Keratinocyte (primary cell): ENCODE measurements at regions not wholly inside any gene's neighbourhood (a gene's known extent, or its start where the extent isn't known, plus 50 kb on each side); places are given as distances from the start of the nearest gene placed in this dataset.

Source experiments
- CTCF ChIP-seq, 3 experiments: IDR thresholded peaks in 1 of 3; conservative IDR thresholded peaks in 1 of 3; optimal IDR thresholded peaks in 1 of 3; 2 replicates in 2 of 3; 3 replicates in 1 of 3; pipeline versions ENCODE3 to v1.5.1; 2011; ENCODE audit warnings: low read length in 3 of 3, mild to moderate bottlenecking in 3 of 3, moderate library complexity in 2 of 3, control low read depth in 1 of 3, inconsistent platforms in 1 of 3; ENCODE audit not compliant: insufficient read depth in 2 of 3; ENCODE audit errors: extremely low read depth in 1 of 3
- EZH2 ChIP-seq: IDR thresholded peaks from one replicate; pipeline ENCODE4 v1.6.1; 2012; ENCODE audit warnings: inconsistent platforms, mild to moderate bottlenecking, low read length, moderate library complexity

GRCh38 chr1:244762629-244763028 is 72.8 kb upstream of the COX20 start:
- no peak for TF ChIP-seq CTCF (optimal IDR thresholded peaks at IDR 0.05 in 1 of 3, IDR thresholded peaks at IDR 0.05 in 1 of 3, conservative IDR thresholded peaks at IDR 0.05 in 1 of 3; ENCODE audit: extremely low read depth in 1 of 3, insufficient read depth in 2 of 3, low read length in 3 of 3)
- no peak for TF ChIP-seq EZH2
